HTR-8/SVneo (cell line): ENCODE measurements at regions not wholly inside any gene's neighbourhood (a gene's known extent, or its start where the extent isn't known, plus 50 kb on each side); places are given as distances from the start of the nearest gene placed in this dataset.
"Not testable (repeated sequence)": the region's sequence is repeated elsewhere in the genome, so short reads cannot be mapped to it uniquely, and the experiment has no call there.

Source experiments
- DNase-seq: peaks from one replicate; pipeline ENCODE4 v3.0.0; 2011; ENCODE audit warnings: low spot score, mixed read lengths; ENCODE audit not compliant: insufficient read length
- FAIRE-seq: peaks from 2 replicates; lab custom pipeline; 2011; peaks lifted over from hg19 to GRCh38; lab: Jason Lieb, UNC

GRCh38 chr3:61372723-61373122, 121.5 kb upstream of the FHIT start:
- FAIRE-seq, result no peak
- DNase-seq, result no peak

- FAIRE-seq (no peak), DNase-seq (no peak)
Measured at GRCh38 chr3:61378311-61378710, 127.1 kb upstream of the FHIT start.

DNA sequence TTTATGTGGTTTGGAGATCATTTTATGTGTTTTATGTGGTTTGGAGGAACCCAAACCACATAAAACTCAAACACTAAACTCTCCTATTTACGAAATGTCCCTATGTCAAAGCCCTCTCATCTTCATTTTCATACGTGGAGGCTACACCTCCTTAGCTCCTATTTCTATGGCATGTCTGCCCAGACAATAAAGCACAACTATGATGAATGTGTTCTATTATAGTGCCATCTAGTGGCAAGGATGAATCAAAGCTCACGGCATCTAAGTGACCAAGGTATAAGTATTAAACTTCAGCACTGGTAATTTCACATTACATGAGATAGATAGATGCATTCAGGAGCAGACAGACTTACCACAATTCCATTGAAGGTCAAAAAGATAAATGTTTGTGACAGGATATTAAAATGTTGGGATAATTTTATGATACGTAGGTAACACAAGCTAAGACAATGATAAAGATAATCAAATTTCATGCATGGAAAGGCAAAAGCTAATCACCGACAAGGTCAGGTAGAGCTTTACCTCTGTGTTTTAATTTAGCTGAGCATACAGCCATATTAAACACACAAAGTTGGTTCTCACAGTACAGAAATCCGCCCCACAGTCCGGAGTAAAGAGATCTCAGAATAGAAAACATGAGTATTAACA, 130.6 kb upstream of the FHIT start:
- FAIRE-seq (peak; percentile 4), DNase-seq (peak; percentile 18)

DNA sequence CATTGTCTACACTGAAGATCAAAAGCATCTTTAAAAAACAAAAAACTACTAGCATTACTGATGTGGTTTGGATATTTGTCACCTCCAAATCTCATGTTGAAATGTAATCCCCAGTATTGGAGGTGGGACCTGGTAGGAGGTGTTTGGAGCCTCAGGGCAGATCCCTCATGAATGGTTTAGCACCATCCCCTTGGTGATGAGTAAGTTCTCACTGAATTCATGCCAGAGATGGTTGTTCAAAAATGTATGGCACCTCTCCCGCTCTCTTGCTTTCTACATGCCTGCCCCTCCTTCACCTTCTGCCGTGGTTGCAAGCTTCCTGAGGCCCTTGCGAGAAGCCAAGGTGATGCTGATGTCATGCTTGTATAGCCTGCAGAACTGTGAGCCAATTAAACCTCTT, 136.6 kb upstream of the FHIT start:
- FAIRE-seq (no peak), DNase-seq (no peak)

- FAIRE-seq, DNase-seq: not testable (repeated sequence)
Measured at GRCh38 chr3:61393480-61393947, 142.3 kb upstream of the FHIT start.

DNA sequence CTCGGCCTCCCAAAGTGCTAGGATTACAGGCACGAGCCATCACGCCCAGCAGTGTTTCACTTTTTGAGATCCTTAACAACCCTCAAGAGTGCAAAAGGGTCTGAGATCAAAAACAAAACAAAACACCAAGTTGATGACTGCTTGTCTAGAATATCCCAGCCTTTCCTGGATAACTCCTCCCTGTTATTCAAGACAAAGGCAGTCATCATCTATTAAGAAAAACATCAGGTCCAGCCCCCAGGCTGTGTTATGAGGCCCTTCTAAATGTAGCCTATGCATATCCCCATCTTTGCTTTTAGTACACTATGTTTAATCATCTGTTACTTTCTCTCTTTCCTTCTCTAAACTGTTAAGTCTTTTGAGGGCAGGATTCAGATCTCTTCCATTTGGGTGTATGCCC, 150.1 kb upstream of the FHIT start:
- FAIRE-seq (no peak), DNase-seq (no peak)

DNA sequence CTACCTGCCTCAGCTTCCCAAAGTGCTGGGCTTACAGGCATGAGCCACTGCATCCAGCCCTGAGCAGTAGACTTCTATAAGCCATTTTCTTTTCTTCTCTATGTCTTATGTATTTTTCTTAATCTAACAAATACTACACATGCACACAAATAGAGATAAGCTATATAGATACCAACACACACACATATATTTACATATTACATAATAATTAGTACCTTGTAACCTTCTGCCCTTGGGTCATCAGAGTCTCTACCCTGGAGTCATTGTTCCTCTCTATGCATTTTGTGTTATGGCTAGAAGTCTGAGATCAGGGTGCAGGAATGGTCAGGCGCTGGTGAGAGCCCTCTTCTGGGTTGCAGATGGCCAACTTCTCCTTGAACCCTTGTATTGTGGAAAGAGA, 154.0 kb upstream of the PTPRG start:
- DNase-seq, result no peak
- no peak for FAIRE-seq

- DNase-seq (no peak), FAIRE-seq (no peak)
Measured at GRCh38 chr3:61409638-61410037, 151.7 kb upstream of the PTPRG start.

GRCh38 chr3:61410358-61410757, 151.0 kb upstream of the PTPRG start:
- FAIRE-seq, DNase-seq: not testable (repeated sequence)

- FAIRE-seq (no peak), DNase-seq (no peak)
Measured at GRCh38 chr3:61411009-61411662, 150.2 kb upstream of the PTPRG start.

GRCh38 chr3:61414456-61414855, 146.9 kb upstream of the PTPRG start:
- DNase-seq, result no peak
- FAIRE-seq, result no peak

DNA sequence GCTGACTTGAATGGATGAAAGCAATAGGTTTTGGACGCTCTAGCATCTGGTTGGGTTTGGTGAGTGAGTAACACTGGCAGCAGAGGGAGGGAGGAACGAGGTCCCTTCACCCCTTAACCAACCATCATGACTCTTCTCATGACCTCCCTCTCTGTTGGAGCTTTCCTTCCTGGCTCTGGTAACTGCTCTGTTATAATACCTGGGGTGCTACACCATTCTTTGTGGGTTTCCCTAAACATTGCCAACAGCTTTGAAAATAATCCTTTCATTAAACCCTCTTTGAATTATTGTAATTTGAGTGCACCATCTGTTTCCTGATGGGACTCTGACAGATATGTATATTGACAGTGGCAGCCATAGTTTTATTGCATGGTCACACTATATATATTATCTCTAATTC, 146.2 kb upstream of the PTPRG start:
- no peak for DNase-seq
- FAIRE-seq, result no peak

DNA sequence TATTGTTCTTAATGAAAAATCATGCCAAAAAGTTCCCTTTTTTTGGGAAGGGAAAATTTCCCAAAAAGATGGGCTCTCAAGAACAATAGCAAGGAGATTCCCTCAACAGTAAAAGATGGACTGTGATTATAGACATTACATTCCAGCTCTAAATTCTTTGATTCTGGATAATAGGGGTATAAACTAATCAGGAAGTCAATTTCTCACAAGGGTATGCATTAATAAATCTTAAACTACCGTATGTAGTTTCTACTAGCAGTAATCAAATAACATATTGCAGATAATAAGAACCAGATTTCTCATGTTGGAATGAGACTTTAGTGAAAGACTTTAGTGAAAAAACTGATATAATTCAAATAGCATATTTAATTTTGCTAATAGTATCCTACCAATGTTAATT, 144.8 kb upstream of the PTPRG start:
- DNase-seq, result no peak

GRCh38 chr3:61417352-61417751, 144.0 kb upstream of the PTPRG start:
- no peak for DNase-seq
- no peak for FAIRE-seq

More for the DNA sequence above, 144.8 kb upstream of the PTPRG start:
- FAIRE-seq, result no peak

DNA sequence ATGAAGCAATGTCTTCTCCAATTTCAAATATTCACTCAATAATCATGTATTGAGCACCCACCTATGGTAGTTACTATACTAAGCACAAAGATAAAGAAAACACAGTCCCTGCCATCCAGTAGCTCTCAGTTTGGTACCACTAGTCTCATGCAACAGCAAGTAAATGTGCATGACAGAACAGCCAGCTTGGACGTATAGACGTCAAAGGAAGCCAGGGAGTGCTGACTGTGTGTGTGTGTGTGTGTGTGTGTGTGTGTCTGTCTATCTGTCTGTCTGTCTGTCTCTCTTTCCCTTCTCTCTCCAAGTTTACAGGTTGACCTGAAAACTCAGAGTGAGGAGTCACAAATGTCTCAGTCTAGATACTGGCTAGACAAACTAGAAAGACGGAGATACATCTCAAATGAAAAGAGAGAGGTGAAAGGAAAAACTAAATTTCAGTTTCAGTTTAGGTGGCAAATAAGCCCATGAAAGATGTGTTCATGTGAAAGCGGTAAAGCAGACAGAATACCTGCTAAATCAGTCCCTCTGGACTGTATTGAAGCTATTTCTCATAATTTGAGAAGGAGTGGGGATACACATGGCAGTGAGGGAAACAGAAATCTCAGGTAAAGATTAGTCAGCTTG, 141.1 kb upstream of the PTPRG start:
- DNase-seq, result no peak
- no peak for FAIRE-seq

- no peak for FAIRE-seq
Measured at GRCh38 chr3:61422945-61423673, 138.3 kb upstream of the PTPRG start.

DNA sequence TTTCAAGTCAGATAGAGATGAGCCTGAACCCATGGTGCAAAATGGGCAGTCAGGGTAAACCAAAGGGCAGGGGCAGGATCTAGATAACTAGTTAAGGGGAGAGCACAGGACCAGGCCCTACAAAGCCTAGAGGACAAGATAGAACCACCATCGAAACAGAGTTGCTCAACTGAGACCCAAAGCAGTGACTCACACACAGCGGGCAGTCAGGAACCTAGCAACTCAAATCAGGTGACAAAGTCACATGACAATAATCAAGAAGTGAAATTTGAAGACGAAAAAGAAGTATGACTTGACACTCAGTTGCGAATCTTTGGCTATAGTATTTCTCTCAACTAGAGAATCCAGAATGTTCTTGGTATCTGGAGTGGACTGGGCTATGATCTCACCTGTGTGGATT, 136.0 kb upstream of the PTPRG start:
- FAIRE-seq, result no peak

More at GRCh38 chr3:61422945-61423673, 138.3 kb upstream of the PTPRG start:
- DNase-seq, result no peak

GRCh38 chr3:61429106-61429505, 132.3 kb upstream of the PTPRG start:
- FAIRE-seq, result no peak

More for the DNA sequence above, 136.0 kb upstream of the PTPRG start:
- no peak for DNase-seq

DNA sequence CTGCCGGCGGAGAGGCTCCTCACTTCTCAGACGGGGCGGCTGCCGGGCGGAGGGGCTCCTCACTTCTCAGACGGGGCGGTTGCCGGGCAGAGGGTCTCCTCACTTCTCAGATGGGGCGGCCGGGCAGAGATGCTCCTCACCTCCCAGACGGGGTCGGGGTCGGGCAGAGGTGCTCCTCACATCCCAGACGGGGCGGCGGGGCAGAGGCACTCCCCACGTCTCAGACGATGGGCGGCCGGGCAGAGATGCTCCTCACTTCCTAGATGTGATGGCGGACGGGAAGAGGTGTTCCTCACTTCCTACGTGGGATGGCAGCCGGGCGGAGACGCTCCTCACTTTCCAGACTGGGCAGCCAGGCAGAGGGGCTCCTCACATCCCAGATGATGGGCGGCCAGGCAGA, 126.5 kb upstream of the PTPRG start:
- not testable (repeated sequence) for FAIRE-seq, DNase-seq

More at GRCh38 chr3:61429106-61429505, 132.3 kb upstream of the PTPRG start:
- no peak for DNase-seq

DNA sequence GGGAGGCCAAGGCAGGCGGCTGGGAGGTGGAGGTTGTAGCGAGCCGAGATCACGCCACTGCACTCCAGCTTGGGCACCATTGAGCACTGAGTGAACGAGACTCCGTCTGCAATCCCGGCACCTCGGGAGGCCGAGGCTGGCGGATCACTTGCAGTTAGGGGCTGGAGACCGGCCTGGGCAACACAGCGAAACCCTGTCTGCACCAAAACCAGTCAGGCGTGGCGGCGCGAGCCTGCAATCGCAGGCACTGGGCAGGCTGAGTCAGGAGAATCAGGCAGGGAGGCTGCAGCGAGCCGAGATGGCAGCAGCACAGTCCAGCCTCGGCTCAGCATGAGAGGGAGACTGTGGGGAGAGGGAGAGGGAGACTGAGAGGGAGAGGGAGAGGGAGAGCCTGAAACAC, 126.0 kb upstream of the PTPRG start:
- DNase-seq, FAIRE-seq: not testable (repeated sequence)
